ENCODE measurements at regions not wholly inside any gene's neighbourhood (a gene's known extent, or its start where the extent isn't known, plus 50 kb on each side); places are given as distances from the start of the nearest gene placed in this dataset.

- DNase-seq, result no peak
These were observed 624.6 kb downstream of the BNC2 start for GRCh38 chr9:16245756-16246440.

DNA sequence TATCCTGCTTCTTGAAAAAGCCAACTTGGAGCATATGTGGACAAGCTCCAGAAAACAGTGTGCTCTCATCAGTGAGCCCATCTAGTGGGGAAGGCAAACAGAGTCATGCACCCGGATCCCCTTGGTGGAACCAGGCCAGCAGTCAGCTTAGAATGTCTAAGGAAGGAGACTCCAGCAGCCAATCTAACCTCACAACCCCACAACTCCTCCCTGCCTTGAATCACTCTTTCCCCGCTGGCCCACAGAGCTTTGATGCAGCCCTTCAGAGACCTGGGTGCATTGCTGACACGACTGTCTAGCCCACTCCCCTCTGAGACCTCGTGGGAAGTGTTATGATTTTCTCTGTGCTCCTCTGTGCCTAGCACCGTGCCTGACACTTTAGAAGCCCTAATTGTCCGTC, 623.7 kb downstream of the BNC2 start:
- DNase-seq, result no peak

DNA sequence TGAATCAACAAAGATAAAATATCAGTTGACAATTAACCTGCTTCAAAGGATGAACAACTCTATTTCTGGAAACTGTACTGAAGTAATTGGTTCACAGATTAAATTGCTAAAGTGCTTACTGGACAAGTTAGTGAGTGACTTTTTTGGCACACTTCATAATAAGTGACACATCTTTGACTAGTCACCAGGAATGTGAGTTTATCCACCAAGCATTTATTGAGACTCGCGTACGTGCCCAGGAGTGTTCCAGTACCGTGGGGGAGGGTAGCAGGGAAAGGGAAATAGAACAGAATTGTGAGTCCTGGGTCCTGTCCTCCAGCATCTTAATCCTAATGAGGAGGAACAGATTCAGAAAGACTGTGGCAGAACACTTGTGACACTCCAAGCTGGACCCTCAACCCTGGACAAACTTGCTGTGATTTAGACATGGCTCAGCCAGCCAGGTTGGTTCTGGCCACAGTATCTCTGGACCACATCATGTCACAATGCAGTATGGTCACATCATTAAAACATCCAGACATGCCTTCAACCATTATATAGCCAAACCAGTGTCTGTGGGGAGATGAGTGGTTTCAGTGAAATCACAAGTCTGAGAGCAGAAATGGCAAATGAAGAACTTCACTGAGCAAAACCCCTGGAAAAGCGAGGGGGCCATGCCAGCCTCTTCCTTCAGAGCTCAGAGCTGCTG, 623.1 kb downstream of the BNC2 start:
- no peak for DNase-seq

DNA sequence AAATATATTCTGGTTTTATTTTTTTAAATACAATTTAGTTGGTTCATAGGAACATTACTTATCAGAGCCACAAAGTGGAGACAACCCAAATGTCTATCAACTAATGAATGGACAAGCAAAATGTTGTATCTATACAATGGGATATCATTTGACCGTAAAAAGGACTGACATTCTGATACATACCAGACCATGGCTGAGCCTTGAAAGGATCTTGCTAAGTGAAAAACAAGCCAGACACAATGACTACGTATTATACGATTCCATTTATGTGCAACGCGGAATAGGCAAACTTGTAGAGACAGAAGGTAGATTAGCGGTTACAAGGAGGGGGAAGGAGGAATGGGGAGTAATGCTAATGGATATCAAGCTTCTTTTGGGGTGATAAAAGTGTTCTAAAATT, 621.6 kb downstream of the BNC2 start:
- DNase-seq, result no peak

DNA sequence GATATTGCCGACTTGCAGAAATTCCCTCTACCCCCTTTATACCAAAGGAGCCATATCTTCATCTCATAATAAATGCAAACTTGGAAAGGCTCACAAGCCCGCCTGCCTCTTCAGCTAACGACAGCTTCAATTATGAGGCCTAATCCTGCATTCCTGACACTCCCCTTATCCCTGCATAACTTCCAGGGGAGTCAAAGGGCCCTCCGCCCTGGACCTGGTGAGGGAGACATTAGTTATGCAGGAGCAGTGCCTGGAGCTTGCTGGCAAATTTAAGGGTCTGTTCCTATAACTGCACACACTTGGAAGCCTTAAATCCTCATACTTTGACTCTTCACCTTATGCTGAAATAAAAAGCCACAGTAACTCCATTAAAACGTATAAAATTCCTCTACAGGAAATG, 617.9 kb downstream of the BNC2 start:
- no peak for DNase-seq

GRCh38 chr9:16254674-16255073, 615.8 kb downstream of the BNC2 start:
- no peak for DNase-seq

DNA sequence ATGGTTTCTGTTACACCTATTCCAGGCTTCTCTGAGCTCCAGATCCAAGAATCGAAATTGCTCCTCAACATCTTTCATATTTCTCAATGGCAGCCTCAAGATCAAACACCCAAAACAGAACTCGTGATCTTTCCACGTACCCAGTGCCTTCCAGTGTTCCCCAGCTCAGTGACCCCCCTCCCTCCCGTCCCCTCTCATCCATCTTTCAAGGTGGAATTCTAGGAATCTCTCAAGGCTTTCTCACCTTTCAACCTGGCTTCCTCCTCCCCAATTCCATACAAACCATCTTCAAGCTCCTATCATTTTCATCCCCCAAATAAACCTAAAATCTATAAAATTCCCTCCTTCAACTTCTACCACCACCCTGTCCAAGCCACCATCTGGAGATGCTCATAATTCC, 615.3 kb downstream of the BNC2 start:
- DNase-seq, result no peak

DNA sequence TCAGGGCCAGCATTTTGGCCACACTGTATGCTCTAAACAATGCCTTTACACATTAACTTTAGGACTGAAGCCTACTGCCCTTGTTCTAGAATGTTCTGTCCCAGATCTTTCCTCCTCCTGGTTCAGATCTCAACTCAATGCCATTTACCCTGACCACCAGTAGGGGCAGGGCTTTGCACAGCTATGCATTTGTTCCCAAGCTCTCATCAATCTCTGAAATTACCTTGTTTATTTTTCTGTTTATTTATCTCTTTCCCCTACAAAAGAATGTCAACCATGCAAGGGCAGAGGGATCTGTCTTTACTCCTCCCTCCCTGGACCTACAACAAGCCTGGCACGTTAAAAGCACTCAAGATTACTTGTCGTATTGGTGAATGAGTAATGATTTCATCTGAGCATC, 612.9 kb downstream of the BNC2 start:
- DNase-seq, result no peak

GRCh38 chr9:16258191-16258590, 612.3 kb downstream of the BNC2 start:
- DNase-seq, result no peak

GRCh38 chr9:16258708-16259107, 611.8 kb downstream of the BNC2 start:
- DNase-seq, result no peak

- no peak for DNase-seq
These were observed 607.8 kb downstream of the BNC2 start for GRCh38 chr9:16262477-16263261.

- no peak for DNase-seq
These were observed 604.8 kb downstream of the BNC2 start for GRCh38 chr9:16265688-16266087.

GRCh38 chr9:16266648-16267276, 603.7 kb downstream of the BNC2 start:
- DNase-seq, result peak in 1 of 2 donors; percentile 23

GRCh38 chr9:16267281-16268066, 603.0 kb downstream of the BNC2 start:
- DNase-seq, result no peak

DNA sequence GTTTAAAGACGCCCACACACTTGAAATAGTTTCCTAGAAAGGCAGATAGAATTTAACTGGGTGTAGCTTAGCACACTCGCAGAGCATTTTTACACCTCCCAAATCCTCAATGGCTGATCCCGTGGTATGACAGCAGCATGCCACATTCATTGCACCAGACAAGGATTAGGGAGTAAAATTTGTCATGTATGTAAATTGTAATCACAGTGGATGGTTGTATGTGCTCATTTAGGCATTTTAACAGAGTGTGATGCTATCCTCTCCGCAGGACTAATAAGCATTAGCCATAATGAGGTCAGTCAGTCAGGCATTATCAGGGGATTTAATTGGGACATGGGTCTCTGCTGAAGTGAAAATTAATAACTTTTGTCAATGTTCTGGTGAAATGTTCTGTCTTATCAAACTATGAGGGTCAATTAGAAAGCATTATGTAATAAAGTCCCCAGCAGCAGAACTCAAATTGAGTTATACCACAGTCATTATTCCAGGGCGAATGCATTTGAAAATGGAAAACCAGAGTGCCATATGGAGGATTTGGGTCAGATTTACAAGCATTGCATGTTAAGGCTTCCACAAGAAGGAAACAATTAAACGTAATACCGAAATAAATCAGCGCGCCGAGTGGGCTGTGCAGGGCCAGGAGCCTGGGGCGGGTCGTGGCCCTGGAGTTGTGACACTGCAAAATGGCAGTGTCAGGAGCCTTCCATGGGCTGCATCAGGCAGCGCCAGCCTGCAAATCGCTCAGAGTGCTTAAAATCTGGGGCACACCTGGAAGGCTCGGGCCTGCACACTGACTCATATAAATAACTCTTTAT, 602.2 kb downstream of the BNC2 start:
- no peak for DNase-seq

DNA sequence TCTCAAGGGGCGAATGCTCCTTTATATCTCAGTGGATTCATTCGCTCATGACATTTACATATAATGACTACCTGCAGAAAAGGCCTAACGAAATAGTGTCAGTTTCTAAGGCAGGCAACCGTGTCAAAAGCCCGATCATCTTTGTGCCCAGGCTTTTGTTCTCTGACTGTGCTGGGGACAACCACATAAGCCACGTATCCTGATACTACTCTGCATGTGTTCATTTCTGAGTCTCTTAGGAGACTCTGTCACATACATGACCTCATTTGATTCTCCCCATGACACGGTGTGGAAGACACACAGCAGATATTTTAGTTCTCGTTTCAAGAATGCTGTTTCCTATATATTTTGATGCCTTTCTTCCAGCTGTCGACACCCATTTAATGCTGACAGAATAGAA, 598.5 kb downstream of the BNC2 start:
- DNase-seq, result no peak

- DNase-seq, result no peak
These were observed 597.7 kb downstream of the BNC2 start for GRCh38 chr9:16272776-16273175.

GRCh38 chr9:16275795-16276624, 594.5 kb downstream of the BNC2 start:
- no peak for DNase-seq

GRCh38 chr9:16276866-16277265, 593.6 kb downstream of the BNC2 start:
- no peak for DNase-seq

- DNase-seq, result no peak
These were observed 593.0 kb downstream of the BNC2 start for GRCh38 chr9:16277471-16277960.
